C4-2B (cell line): ENCODE measurements at regions not wholly inside any gene's neighbourhood (a gene's known extent, or its start where the extent isn't known, plus 50 kb on each side); places are given as distances from the start of the nearest gene placed in this dataset.

Source experiments
- CTCF ChIP-seq: fragments of 450-650 bp; conservative IDR thresholded peaks from 2 replicates; pipeline ENCODE4 v1.5.1; 2017; ENCODE audit warnings: mild to moderate bottlenecking
- ZFX ChIP-seq: fragments of 450-650 bp; IDR thresholded peaks from 2 replicates; pipeline ENCODE4 v1.6.1; 2017

- TF ChIP-seq CTCF (no peak), ZFX (no peak)
Observed at GRCh38 chr16:6356911-6357310, 975.7 kb upstream of the RBFOX1 start.
